ENCODE measurements at regions not wholly inside any gene's neighbourhood (a gene's known extent, or its start where the extent isn't known, plus 50 kb on each side); places are given as distances from the start of the nearest gene placed in this dataset.
"Not testable (repeated sequence)": the region's sequence is repeated elsewhere in the genome, so short reads cannot be mapped to it uniquely, and the experiment has no call there.

- TF ChIP-seq TAF1, POLR2AphosphoS5 (IDR thresholded peaks at IDR 0.05; ENCODE audit: low read depth, low read length): not testable (repeated sequence)
Observed at GRCh38 chr9:3642075-3642474, 116.3 kb upstream of the RFX3 start.

Data from GM12891 (cell line).